NCI-H1048 (cell line): ENCODE measurements at regions not wholly inside any gene's neighbourhood (a gene's known extent, or its start where the extent isn't known, plus 50 kb on each side); places are given as distances from the start of the nearest gene placed in this dataset.
"Not testable (repeated sequence)": the region's sequence is repeated elsewhere in the genome, so short reads cannot be mapped to it uniquely, and the experiment has no call there.

ENCODE experiments used
- DNase-seq: peaks from one replicate; lab custom pipeline; 2025; lab: John Stamatoyannopoulos, UW

DNA sequence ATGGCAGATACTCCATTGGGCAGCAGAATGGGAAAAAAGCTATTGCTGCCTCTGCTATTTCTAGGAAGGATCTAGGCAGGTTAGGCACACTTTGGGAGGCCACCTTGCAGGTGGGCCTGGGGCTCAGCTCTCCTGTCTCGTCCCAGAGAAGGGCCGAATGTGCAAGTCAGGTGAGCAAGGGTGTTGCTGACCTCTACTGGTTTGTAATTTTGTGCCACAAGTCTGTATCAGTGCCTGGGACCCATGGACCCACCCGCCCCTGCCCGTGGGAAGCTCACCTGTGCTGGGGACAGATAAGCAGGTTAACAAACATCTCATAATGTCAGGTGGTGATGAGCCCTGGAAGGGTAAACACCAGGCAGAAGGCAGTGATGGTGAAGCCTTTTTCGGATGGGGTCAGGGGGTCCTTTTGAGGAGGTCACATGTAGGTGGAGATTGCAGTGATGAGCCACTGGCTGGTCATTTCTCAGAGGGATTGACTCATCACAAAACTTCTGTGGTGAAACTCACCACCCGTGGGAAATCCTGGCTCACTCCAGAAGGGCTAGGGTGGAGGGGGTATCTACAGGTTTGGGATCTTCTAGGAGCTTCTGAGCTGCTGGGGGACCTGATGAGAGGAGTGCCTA lies 161.3 kb downstream of the KLF13 start:
- DNase-seq = no peak

DNA sequence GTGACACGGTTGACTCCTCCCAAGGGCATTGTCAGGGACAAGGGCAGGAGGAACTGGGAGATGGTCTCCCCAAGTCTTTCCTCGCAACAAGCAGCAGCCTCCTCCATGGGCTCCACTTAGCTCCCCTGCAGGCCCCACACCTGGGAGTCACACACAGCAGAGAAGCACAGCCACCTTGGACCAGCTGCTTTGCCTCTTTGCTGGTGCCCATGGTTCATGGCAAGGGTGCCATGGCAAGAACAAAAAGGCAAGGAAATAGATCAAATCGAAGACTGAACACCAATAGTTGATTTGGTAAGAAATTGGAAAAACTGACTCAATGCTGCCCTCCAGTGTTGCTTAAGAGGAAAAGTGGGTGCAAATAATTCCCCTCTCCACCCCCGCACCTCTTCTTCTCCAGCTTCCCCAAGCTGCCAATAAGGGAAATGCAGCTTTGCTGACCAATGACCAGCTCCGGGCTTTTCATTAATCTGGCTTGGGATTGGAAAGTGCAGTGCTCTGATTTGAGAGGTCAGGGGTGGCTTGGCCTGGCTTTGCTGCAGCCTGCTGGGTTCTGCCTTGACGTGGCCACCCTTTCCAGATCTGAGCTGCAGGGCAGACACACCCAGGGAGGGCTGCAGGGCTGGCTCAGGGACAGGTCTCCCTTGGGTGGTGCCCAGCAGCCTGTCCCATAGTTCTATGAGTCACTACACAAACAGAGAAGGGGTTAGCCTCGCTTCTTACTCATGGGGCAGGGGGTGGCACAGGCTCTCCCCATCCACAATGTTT lies 162.0 kb downstream of the KLF13 start:
- DNase-seq = peak; percentile 40

- DNase-seq = no peak
Measured at GRCh38 chr15:31489281-31489680, 162.6 kb downstream of the KLF13 start.

GRCh38 chr15:31489801-31490646 lies 163.4 kb downstream of the KLF13 start:
- no peak for DNase-seq

DNA sequence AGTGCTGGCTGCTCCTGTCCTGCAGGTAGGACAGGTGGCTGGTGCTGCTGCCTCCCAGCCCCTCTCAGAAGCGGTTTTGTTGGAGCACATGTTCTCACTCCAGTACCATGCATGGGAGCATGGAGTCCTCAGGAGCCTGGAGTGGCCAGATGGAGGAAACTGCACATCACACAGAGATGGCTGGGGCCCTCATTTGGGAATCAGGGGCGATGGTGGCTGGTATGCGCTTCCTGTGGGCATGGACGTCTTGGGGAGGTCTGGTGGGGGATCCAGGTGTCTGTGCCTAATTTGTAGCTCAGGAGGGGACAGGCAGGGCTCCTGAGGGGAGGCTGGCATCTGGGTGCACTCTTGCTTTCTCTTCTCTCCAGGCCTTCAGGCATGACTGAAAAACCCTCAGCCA lies 168.2 kb downstream of the KLF13 start:
- DNase-seq = no peak

- DNase-seq = no peak
Measured at GRCh38 chr15:31495281-31495680, 168.6 kb downstream of the KLF13 start.

DNA sequence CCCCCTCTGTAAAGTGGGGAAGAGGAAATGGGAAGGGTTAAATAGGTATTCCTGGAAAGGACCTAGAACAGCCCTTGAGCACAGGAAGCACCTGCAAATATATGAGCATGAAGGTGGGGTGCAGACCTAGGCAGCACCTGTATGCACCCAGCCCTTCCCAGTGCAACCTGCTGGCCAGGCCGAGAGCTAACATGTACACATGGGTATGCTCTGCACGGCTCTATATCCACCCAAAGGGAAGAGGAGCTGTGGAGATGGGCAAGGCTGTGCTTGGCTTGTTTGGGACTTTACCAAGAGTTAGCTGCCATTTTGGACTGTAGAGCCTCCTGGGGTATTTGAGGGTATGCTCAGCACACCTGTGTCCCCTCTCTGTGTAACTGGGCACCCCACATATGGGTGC lies 171.2 kb downstream of the KLF13 start:
- no peak for DNase-seq

- no peak for DNase-seq
Measured at GRCh38 chr15:31498329-31498728, 171.7 kb downstream of the KLF13 start.

DNA sequence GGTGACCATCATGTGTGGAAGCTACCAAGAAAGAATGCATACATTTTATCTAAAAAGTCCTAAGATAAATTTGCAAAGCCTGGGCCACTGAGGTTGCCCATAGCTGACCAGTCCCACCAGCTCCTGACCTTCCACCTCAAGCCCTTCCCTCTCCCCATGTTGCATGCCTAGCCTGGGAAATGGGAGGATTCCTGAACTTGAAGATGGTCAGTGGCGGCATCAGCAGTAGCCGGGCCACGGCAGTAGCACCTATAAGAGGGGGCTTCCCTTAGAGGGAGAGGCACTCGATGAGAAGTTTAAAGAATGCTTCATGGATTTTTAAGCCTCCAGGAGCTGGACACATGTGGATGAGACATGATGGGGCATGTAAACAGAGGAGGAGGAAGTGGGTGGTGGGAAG lies 172.1 kb downstream of the KLF13 start:
- DNase-seq = no peak

GRCh38 chr15:31499236-31499952 lies 172.8 kb downstream of the KLF13 start:
- DNase-seq = no peak

DNA sequence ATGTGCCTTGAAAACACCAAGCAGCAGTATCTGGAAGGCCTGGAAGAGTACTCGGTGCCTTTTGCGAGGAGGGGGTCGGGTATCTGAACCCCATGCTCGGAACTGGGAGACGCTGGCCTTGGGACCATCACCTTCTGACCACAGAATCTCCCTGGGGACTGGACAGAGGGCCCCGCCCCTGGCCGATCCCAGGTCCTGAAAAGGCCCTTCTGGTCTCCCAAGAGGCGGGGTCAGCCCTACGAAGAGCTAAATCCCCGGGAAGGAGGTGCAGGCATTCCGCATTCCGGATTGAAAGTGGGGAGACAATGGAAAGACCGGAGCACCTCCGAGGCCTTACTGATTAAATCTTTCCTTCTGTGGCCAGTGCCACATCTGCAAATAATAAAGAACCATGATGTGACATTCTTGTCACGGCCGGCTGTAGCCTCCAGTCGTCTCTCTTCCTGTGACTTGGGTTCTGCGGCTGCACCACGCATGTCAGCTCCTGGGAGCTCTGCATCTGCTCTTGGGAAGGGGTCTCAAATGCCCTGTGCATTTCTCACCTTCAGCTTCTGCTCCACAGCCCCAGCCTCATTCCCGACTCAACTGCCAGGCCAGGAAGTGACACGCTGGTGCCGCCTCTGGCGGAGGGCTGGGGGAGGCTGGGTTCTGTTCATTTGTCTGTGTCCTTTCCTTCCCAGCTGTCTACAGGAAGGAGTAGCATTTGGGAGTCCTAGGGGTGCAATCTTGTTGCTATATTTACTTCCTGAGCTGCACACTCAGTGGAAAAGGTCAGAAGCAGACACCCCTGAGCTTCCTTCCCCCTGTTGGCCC lies 173.5 kb downstream of the KLF13 start:
- DNase-seq = no peak

- DNase-seq = no peak
Measured at GRCh38 chr15:31500766-31501449, 174.3 kb downstream of the KLF13 start.

DNA sequence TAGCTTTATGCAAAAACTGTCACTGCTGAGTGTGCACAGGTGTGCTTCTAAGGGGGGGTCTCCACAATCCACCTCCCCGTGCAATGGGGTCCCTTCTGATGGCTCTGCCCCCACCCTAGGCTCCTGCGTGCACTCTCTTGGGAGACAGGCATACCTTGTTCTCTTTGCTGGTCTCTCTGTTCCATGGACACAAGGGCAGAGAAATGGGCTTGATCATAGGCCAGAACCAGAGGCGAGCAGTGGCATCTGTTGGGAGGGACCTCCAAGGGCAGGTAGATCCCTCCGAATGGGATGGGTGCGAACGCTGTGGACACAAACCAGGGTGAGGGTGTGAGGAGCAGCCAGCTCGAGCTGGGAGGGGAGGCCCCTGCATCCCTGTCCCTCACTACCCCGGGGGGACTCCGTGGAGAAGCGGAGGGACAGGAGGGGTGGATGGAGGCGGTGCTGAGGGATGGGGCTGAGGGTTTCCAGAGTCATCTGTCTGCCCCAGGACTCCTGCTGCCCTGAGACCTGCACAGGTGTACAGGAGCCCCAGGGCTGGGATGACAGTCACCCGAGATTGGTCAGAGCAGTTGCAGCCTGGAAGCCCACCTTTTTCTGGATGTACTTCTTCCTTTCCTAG lies 175.0 kb downstream of the KLF13 start:
- DNase-seq = no peak

- DNase-seq = no peak
Measured at GRCh38 chr15:31502541-31503229, 176.1 kb downstream of the KLF13 start.

DNA sequence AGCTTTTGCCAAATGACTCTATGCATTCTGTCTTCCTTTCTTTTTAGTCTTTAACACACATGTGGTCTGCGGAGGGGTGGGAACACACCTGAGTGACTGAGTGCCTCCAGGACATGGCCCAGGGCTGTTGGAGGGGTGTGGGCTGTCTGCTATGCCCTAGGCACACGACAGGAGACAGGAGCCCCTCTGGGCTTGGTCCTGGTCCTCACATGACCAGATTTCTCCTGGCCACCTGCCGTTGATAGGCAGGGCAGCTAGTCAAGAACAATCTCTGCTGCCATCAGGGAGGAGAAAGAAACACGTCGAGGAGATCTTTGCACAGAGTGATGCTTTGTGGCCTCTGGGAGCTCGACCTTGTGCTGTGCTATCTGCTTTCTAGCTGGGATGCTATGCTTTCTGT lies 176.6 kb downstream of the KLF13 start:
- no peak for DNase-seq

GRCh38 chr15:31503758-31504461 lies 177.3 kb downstream of the KLF13 start:
- DNase-seq = no peak

DNA sequence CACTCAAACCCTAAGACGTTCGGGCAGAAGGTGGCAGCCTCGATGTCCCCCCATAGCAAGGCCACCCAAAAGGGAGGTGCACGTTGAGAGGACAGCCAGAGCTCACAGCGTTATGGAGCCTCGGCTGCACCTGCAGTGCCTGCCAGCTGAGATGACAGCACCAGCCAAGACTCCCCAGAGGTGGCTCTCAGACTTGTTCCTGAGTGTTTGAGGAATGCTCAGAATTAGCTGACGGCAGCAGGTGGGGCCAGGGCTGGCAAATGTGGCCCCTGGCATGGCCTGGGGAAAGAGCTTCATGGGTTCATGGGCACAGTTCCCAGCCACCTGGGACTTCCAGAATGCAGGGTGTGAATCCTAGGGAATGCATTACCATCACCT lies 177.8 kb downstream of the KLF13 start:
- DNase-seq = no peak

GRCh38 chr15:31507573-31507972 lies 180.9 kb downstream of the KLF13 start:
- not testable (repeated sequence) for DNase-seq

GRCh38 chr15:31508656-31509055 lies 182.0 kb downstream of the KLF13 start:
- DNase-seq = no peak
